HG03565 (cell line): ENCODE measurements at regions not wholly inside any gene's neighbourhood (a gene's known extent, or its start where the extent isn't known, plus 50 kb on each side); places are given as distances from the start of the nearest gene placed in this dataset.

Experiments
- ATAC-seq: cut with Tn5 transposase; IDR thresholded peaks from one replicate; pipeline ENCODE4 v1.9.1; 2021; ENCODE audit warnings: mild to moderate bottlenecking, moderate library complexity; ENCODE audit not compliant: unreplicated experiment

DNA sequence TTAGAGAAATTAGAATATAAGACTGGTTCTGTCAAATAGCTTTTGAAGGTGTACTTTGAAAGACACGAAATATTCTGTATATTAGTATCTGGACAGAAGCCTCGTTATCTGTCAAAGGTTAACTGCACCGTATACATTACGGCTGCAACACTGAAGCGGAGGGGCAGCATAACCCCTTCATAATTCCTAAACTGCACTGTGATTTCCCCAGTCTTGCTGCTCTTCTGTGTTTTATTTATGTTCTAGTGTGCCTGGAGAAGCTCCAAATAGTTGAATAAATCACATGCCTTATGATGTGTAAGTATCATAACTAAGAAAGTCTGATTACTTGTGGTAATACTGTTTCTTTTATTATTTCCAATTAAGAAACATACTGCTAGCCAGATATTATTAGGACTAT is 285.7 kb upstream of the ROBO2 start:
- ATAC-seq = no peak

DNA sequence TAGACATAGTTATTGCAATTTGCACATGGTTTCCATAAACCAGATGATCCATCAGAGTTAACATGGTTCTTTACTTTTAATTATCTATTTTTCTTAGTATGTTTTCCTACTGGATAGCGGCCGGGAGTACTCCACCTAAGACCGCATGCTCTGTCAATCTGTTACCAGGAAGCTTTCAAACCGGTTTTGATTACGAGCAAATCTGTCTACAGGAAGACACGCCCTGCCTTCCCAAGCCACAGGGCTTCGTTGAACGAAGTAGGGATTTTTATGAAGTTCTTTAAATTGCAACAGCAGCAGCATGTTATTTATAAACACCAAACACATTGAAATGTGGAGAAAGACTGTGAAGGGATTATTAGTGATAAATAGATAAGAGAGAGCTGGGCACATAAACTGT is 283.3 kb upstream of the ROBO2 start:
- ATAC-seq = no peak

DNA sequence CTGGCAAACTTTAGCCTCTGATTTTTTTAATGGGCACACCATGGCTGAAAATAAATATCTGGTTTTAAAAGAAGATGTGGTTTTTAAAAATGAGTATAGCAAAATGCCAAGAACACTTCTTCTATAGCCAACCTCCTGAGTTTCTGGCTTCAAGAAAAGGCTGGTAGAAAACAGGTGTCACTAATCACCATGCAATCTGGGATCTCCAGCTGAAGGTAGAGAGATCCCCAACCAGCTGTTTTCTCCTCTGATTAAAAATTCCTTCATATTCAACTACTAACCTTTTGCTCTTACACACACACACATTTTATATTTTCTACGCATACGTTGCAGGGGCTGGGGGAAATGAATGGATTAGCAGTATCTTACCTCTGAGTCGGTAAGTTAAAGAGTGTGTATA is 279.6 kb upstream of the ROBO2 start:
- ATAC-seq = no peak

DNA sequence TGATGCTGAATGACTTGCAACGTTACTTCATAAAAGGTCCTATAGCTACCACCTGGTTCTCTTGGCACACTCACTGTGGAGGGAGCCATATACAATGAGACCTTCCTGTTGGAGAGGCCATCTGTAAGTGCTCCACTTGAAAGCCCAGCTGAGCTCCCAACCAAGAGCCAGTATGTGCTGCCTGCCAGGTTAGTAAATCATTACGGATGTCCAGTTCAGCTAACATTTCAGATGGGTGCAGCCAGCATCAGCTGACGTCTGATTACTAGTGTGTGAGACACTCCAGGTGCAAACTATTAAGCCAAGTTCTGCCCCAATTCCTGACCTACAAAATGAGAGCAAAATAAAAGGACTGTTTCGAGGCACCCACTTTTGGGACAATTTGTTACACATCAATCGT is 274.4 kb upstream of the ROBO2 start:
- no peak for ATAC-seq

DNA sequence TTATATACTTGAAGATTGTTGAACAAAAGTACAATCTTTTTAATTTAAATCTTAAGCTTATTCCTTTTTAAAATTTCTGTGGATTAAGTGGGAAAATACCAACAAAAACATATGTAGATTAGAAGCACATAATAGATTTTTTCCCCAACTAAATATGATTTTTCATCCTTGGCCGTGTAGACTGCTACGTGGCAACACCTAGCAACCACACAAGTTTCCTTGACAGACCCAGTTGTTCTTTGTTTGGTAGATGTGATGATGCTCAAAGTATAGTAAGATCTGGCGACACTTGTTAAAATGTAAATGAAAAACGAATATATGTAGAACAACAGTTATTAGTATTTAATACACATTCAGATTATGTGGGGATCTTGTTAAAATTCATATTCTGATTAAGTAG is 271.0 kb upstream of the ROBO2 start:
- no peak for ATAC-seq

DNA sequence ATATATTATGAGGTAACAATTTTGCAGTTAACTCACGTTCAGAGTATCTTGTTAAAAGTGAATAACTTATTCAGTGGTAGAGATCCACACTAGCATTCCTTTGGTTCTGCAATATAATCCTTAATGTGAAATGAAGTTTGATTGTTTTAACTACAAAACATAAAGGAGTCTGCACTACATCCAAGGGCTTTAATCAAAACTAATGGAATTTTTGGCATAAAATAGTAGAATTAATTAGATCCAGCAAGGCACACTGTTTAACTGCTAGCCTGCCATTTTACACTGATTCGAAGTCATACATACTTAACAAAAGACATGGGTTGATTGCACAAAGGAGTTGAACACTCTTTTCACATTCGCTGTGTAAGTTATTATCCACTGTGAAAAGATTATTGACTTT is 263.0 kb upstream of the ROBO2 start:
- no peak for ATAC-seq

DNA sequence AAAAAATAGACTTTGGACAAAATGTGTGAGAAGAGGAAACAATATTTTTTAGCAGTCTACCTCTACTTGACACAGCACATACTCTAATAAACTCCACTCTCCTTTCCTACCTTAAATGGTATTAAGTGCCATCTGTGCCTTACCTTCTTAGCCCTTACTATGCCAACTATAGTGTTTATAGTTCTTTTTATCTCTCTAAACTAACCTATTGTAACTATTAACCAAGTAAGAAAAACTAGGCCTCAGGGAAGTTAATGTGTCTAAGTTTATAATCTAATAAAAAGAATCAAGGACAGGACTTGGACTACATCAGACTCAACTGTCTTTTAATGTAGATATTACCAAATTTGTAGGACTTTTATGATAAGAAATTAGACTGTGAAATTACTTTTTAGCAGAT is 251.7 kb upstream of the ROBO2 start:
- no peak for ATAC-seq

DNA sequence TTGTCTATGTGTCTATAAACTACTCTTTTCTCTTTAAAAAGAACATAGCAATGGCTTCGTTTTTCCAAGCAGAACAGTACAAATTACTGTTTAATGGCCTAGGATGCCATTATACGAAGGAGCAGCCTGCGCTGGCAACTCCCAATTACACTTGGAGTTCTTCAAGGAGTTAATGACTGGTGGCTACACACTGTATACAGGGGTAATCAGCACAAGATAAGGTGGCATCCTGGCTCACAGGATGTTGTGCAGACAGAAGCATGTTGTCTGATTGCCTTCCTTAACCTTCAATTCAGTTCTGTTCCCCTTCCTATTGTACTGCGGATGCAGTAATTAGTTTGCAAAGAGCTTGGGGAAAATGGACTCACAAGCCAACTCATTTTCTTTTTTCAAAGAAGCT is 250.7 kb upstream of the ROBO2 start:
- ATAC-seq = no peak

DNA sequence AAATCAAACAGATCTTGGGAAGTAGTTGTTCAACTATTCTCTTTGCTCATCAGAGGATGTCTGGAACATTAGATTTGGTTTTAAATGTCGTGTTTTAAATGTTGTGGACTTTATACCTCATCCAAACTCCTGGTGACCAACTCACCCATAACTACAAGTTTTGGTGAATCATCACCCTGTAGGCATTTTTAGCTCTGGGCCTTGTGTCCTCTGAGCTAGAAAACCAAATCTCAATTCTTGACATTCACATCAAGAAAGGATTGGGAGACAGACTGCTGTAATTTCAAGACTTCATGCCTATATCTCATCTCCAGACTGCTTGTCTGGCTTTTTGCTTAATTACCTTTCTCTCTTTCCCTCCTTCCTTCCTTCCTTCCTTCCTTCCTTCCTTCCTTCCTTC is 228.5 kb upstream of the ROBO2 start:
- ATAC-seq = no peak

DNA sequence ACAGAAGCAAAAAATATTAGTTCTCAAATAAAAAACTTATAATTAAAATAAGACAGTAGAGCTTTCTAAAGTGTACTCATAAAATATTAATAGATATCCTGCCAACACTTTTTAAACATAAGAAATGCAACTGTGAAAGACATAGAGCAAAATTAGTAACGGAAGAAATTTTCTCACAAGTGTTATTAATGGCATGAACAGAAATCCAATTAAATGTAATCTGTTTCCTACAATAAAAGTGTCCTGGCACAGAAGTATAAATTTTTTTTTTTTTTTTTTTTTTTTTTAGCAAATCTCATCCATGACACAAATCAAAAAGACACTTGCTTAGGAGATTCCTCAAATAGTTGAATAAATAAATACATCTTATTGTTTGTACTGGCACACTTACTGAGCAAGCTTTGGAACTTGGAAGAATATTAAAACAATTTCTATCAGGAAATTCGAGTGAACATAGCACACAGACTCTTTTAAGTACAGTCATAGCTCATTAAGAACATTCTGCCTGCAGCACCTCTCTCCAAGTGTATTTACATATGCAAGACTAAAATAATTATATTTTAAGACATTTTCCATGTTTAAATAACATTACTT is 227.2 kb upstream of the ROBO2 start:
- no peak for ATAC-seq

DNA sequence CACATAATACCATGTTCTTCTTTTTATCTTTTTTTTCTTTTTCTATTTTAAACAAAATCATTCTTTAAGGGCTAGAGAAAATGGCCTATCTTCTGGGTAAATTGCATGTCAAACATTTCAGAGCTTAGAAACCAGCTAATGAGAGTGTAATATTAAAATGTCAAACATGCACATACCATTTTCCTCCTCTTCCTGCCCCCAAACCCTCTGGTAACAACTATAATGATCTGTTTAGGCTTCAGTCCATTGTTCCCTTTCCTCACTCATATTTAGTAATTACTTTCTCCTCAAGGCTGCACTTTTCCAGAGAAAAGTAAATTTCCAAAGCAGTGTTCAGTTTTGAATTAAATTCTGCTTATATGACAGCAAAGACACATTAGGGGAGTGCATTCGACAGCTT is 224.3 kb upstream of the ROBO2 start:
- no peak for ATAC-seq

DNA sequence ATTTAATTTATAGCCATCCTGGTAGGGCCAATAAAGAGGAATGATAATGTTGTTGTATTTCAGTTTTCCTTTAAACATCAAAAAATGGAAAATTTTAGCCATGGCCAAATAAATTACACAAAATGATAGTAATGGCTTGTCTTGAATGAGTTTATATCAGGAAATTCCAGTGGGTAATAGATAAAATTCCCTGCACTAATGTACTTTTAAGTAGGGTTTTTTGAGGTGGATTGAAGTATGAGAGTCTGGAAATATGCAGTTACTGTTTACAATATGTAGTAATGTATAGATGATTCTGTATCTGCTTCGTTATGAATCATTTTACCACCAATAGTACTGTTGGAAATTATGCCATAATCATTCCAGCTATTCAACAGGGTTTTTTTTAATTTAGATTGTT is 219.4 kb upstream of the ROBO2 start:
- no peak for ATAC-seq

DNA sequence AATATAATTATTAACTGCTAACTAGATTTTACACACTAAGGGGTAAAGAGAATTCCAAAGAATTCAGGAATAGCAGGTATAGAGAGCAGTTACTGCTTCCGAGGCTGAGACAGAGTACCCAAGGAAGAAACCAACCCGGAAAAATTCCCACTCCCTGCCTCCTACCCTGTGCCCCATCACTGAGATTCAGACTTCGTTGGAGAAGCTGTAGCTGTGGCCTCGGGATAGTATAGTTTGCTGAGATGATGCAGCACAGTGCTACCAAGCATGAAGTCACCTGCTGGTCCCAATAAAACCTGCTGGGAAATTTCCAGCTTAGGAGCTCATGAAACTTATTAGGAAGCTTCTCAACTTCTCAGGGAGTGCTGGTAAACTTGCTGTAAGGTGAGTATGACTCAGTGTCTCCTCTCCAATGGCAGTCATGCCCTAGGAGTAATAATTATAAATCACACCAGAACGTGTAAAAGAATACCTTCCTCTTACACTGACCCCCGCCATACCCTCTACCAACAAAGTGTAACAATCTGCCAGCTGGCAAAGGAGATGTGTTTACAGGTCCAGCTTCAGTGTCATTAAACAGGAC is 215.2 kb upstream of the ROBO2 start:
- ATAC-seq = no peak

DNA sequence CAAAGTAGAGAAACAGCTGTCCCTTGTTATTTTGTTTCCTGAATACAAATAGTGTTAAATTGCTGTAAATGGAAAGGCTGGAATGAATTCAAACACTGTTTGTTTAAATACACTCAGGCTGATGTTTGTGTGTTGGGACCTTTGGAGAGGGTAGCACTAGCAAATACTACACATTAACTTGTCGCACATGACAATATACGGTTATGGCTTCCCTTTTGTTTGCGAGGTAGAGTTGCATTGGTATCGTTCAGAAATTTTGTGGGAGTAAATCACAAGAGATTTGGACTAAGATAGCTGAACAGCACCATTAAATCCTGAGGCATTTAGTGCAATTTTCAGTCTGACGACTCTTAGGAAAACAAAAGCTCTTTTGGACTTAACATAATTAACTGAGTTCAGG is 213.0 kb upstream of the ROBO2 start:
- no peak for ATAC-seq

DNA sequence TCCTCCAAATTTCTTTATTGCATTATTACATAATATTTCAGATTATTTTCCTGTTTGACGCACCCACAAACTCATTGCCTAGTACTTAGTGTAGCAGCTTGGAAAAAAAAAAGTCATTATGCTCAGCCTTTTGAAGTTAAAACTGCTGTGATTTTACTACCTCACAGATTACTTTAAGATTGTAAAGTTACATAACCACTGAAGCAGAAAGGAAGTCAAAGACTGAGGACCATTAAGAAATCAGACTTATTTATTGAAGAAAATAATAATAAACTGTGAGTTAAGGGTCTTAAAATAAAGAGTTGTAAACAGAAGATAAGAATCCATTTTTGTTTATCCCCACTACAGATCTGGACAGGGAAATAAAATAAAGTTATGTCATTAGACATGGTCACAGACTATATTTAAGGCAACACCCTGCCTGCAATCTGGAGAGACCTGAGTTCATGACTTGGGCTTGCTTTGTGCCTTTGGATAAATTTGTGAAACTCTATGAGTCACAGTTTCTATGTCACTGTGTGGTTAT is 212.1 kb upstream of the ROBO2 start:
- ATAC-seq = no peak

DNA sequence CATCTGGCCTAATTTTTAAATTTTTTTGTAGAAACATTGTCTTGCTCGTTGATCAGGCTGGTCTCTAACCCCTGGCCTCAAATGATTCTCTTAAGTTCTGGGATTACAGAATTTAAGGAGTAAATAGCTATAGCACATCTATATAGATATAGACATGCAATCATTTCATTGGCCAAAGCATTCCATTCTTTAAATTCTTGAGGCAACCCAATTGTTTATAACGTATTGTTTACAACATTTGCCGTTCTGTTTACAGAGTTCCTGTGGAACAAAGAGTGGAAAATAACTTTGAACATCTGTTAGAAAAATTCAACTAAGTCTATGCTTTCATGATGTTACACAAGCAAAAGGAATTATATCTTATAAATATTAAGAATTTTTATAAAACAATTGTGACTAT is 205.2 kb upstream of the ROBO2 start:
- ATAC-seq = no peak

DNA sequence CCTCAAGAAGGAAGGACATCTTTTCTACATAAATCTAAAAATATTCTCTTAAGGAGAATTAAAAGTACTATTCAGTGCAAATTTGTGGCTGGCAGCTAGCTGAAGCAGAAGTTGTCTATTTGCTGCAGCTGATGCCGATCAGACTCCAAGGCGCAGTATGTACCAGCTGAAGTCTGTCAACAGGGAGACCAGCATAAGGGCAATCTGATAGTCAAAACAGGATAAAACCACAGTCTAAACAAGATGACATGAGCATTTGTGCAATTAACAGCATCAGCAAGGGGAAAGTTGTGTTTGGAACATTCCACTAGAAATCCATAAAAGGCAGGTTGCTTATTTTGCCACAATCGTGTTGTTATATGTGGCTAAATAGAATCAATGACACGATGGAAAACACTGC is 198.2 kb upstream of the ROBO2 start:
- no peak for ATAC-seq

DNA sequence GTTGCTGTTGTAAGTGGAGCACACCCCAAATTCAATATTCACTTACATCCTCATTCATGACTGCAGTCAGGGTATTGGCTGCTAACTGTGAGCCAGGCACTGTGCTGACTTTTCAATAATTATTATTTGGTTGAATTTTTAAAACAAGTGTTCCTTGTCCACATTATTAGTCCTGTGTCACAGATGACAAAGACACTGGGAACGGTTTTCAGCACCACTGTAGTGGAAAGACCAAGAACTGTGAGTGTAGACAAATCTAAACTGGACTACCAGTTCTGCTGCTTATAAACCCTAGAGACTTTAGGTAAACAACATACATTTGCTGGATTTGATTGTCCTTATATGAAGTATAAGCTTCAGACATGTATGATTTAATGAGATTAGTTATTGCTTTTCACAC is 197.7 kb upstream of the ROBO2 start:
- ATAC-seq = no peak

DNA sequence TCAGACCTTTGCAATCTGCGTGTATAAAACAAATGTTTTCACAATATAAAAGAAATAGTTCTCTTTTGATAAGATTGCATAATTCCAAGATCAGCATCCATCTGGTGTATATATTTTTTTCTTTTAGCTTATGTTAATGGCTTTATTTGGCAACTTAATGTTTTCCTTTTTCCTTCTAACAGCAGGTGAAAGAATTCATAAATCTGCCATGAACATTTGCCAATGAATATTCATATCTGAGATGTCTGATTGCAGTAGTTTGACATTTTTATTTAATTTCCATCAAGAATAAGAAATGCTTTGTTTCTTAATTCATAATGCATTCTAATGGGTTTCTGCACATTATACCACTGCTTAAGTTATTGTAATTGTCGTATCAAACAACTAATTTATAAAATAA is 184.4 kb upstream of the ROBO2 start:
- no peak for ATAC-seq

DNA sequence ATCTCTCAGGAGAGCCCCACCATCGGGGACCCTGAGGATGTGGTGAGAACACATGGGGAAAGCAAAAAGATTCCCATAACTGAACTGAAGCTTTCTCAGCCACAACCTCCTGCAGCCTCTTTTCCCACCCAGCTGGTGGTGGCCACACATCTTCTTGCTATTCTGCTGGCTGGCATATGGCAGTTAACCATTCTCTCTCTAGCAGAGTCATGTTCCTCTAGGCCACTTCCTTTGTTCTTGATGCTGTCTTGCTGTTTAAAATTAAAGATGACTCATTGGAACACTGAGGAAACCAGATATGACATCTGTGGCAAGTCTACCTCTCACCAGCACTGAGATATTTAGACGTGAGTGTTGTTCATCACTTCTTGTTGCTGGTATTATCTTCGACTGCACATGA is 180.3 kb upstream of the ROBO2 start:
- ATAC-seq = no peak

DNA sequence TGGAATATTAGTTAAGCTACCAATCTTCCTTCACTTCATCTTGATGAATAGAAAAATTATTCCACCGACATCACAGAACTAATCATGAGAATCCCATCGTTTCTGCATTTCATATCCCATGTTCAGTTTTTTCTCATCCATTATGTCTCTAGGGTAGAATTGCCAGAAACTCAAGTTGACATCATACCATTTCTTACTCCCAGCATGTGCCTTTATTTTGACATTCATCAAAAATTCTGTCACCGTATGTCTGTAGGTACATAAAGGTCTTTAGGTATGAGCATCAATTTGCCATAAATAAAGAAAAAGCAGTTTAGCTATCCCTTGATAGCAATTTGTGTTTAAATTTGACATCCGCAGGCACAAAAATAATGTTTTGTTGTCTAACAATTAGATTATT is 175.5 kb upstream of the ROBO2 start:
- ATAC-seq = no peak

DNA sequence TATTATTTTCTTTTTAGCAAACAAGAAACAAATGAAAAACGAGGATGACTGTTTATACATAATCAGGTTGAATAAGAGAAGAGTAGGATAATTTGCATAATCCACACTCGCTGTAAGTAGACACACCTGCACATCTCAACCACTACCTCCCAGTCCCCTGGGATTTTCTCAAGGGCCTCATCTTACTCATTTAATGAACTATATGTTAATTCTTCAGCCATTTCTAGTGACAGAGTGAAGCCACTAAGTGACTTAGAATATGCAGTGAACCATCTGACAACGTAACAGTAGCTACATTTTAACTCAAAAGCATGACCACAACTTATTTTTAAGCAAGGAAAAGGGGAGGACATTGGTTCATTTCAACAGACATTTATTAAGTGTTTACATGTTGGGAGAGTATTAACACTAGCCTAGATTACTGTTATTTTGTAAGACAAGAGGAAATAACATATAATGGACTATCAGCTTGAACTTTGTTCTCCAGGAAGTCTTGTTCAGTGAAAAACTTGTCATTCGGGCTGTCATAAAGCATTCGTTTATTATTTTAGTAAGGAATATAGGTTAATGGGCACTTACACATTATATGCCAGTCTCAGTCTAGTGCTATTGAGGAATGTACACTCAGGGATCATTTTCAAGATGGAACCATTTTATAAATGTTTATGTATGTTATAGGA is 173.0 kb upstream of the ROBO2 start:
- ATAC-seq = no peak
